OCI-LY1 (cell line): ENCODE measurements at regions not wholly inside any gene's neighbourhood (a gene's known extent, or its start where the extent isn't known, plus 50 kb on each side); places are given as distances from the start of the nearest gene placed in this dataset.

Source experiments
- EZH2 ChIP-seq: fragments of 200-600 bp; sonication (generic), shearing (Covaris generic); IDR thresholded peaks from 2 replicates; pipeline ENCODE4 v1.8.0; 2017; ENCODE audit warnings: borderline replicate concordance, mixed run types, mild to moderate bottlenecking, antibody characterized with exemption, low read length, moderate library complexity, mixed read lengths
- TF ChIP-seq, protein P1 (sequence below): fragments of 200-600 bp; sonication (generic), shearing (Covaris generic); IDR thresholded peaks from 2 replicates; pipeline ENCODE4 v1.5.1; 2017; ENCODE audit warnings: mild to moderate bottlenecking, antibody characterized with exemption, low read length, moderate library complexity, mixed read lengths

- TF ChIP-seq, protein P1, sequence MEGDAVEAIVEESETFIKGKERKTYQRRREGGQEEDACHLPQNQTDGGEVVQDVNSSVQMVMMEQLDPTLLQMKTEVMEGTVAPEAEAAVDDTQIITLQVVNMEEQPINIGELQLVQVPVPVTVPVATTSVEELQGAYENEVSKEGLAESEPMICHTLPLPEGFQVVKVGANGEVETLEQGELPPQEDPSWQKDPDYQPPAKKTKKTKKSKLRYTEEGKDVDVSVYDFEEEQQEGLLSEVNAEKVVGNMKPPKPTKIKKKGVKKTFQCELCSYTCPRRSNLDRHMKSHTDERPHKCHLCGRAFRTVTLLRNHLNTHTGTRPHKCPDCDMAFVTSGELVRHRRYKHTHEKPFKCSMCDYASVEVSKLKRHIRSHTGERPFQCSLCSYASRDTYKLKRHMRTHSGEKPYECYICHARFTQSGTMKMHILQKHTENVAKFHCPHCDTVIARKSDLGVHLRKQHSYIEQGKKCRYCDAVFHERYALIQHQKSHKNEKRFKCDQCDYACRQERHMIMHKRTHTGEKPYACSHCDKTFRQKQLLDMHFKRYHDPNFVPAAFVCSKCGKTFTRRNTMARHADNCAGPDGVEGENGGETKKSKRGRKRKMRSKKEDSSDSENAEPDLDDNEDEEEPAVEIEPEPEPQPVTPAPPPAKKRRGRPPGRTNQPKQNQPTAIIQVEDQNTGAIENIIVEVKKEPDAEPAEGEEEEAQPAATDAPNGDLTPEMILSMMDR, result no peak
- no peak for TF ChIP-seq EZH2
These were observed 194.6 kb upstream of the NBEA start for GRCh38 chr13:34747507-34747906.
